Fibroblast of villous mesenchyme (primary cell): ENCODE measurements at regions not wholly inside any gene's neighbourhood (a gene's known extent, or its start where the extent isn't known, plus 50 kb on each side); places are given as distances from the start of the nearest gene placed in this dataset.

Experiments
- DNase-seq: peaks from one replicate; pipeline ENCODE4 v3.0.0-alpha.2; 2010; ENCODE audit warnings: low read depth
- H3K4me3 ChIP-seq: 2 replicates; pipeline ENCODE4 v1.5.1; 2011; ENCODE audit warnings: low read depth, mild to moderate bottlenecking, low read length
- CTCF ChIP-seq: IDR thresholded peaks from 2 replicates; pipeline ENCODE4 v1.5.1; 2012; ENCODE audit warnings: low read depth, mild to moderate bottlenecking, low read length; ENCODE audit not compliant: insufficient read depth

GRCh38 chr13:107242138-107242537, 674.2 kb upstream of the ARGLU1 start:
- DNase-seq, result no peak
- H3K4me3 ChIP-seq, result no peak overlapping the region
- no peak for TF ChIP-seq CTCF

- no peak for DNase-seq
- no peak for TF ChIP-seq CTCF
- H3K4me3 ChIP-seq, result no peak overlapping the region
Measured at GRCh38 chr13:107241381-107241780, 673.4 kb upstream of the ARGLU1 start.

- no peak for DNase-seq
- TF ChIP-seq CTCF, result no peak
Measured at GRCh38 chr13:107239213-107239612, 671.3 kb upstream of the ARGLU1 start.

GRCh38 chr13:107238262-107238981, 670.5 kb upstream of the ARGLU1 start:
- no peak for TF ChIP-seq CTCF
- DNase-seq, result no peak

More at GRCh38 chr13:107239213-107239612, 671.3 kb upstream of the ARGLU1 start:
- H3K4me3 ChIP-seq, result no peak overlapping the region

GRCh38 chr13:107234319-107235073, 666.6 kb upstream of the ARGLU1 start:
- no peak for TF ChIP-seq CTCF
- peak; percentile 33 for DNase-seq
- H3K4me3 ChIP-seq, result no peak overlapping the region

More at GRCh38 chr13:107238262-107238981, 670.5 kb upstream of the ARGLU1 start:
- no peak overlapping the region for H3K4me3 ChIP-seq

GRCh38 chr13:107233541-107233940, 665.6 kb upstream of the ARGLU1 start:
- TF ChIP-seq CTCF, result no peak
- DNase-seq, result no peak
- no peak overlapping the region for H3K4me3 ChIP-seq

- H3K4me3 ChIP-seq, result no peak overlapping the region
- DNase-seq, result no peak
- no peak for TF ChIP-seq CTCF
Measured at GRCh38 chr13:107231944-107232343, 664.0 kb upstream of the ARGLU1 start.
